WTC11 (cell line): ENCODE measurements at regions not wholly inside any gene's neighbourhood (a gene's known extent, or its start where the extent isn't known, plus 50 kb on each side); places are given as distances from the start of the nearest gene placed in this dataset.

Experiments used
- CBFB ChIP-seq: sonication (generic); formaldehyde crosslinking; IDR thresholded peaks from 2 replicates; pipeline ENCODE4 v1.8.1; 2022; ENCODE audit warnings: mild to moderate bottlenecking, low read depth, missing genetic modification reagents
- GABPB1 ChIP-seq: sonication (generic); formaldehyde crosslinking; IDR thresholded peaks from 2 replicates; pipeline ENCODE4 v1.8.1; 2023; ENCODE audit warnings: mild to moderate bottlenecking, missing genetic modification reagents
- KAT7 ChIP-seq: sonication (generic); formaldehyde crosslinking; IDR thresholded peaks from 2 replicates; pipeline ENCODE4 v1.8.1; 2023; ENCODE audit warnings: missing genetic modification reagents, mild to moderate bottlenecking, borderline replicate concordance
- OVOL2 ChIP-seq: fragments of 250-450 bp; sonication (Bioruptor Pico); IDR thresholded peaks from 2 replicates; pipeline ENCODE4 v1.9.0; 2021; ENCODE audit warnings: mild to moderate bottlenecking, borderline replicate concordance
- SMAD4 ChIP-seq: sonication (generic); formaldehyde crosslinking; IDR thresholded peaks from 2 replicates; pipeline ENCODE4 v1.8.0; 2022; ENCODE audit warnings: mild to moderate bottlenecking, missing genetic modification reagents
- TEAD1 ChIP-seq: sonication (generic); formaldehyde crosslinking; IDR thresholded peaks from 2 replicates; pipeline ENCODE4 v1.8.0; 2022; ENCODE audit warnings: mild to moderate bottlenecking, missing genetic modification reagents
- ZNF121 ChIP-seq: sonication (generic); formaldehyde crosslinking; IDR thresholded peaks from 2 replicates; pipeline ENCODE4 v1.8.0; 2023; ENCODE audit warnings: missing genetic modification reagents
- TF ChIP-seq, protein P1 (sequence below): fragments of 200-600 bp; IDR thresholded peaks from 2 replicates; pipeline ENCODE4 v1.8.0; 2022; ENCODE audit warnings: antibody characterized with exemption
- TF ChIP-seq, protein P2 (sequence below): sonication (generic); formaldehyde crosslinking; IDR thresholded peaks from 2 replicates; pipeline ENCODE4 v1.8.1; 2023; ENCODE audit warnings: mild to moderate bottlenecking, missing genetic modification reagents, moderate library complexity
- TF ChIP-seq, protein P3 (sequence below): sonication (generic); formaldehyde crosslinking; IDR thresholded peaks from 2 replicates; pipeline ENCODE4 v1.8.1; 2023; ENCODE audit warnings: mild to moderate bottlenecking, missing genetic modification reagents, moderate library complexity
- TF ChIP-seq, protein P4 (sequence below): fragments of 250-450 bp; sonication (Bioruptor Pico); IDR thresholded peaks from 2 replicates; pipeline ENCODE4 v1.8.0; 2021; ENCODE audit warnings: mild to moderate bottlenecking
- TF ChIP-seq, protein P5 (sequence below): sonication (generic); formaldehyde crosslinking; conservative IDR thresholded peaks from 2 replicates; pipeline ENCODE4 v1.8.1; 2022; ENCODE audit warnings: mild to moderate bottlenecking, missing genetic modification reagents
- TF ChIP-seq, protein P6 (sequence below): sonication (generic); formaldehyde crosslinking; IDR thresholded peaks from 2 replicates; pipeline ENCODE4 v1.8.0; 2022; ENCODE audit warnings: mild to moderate bottlenecking, missing genetic modification reagents

DNA sequence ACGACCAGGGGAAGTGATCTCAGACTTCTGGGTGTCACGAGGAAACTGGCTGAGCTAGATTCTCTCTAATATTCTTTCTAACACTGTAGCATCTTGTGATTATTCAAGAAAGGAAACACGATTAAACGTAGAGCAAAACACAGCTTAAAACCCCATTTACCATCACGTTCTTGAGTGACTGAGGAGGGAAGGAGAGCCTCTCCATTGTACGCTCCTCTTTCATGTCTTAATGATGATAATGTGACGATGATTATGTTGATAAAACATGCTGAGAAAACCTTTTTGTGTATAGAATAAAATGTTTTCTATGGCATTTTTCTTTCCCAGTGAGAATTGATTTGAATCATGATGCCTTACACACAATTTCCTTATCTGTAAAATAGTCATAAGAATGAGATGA is 705.6 kb upstream of the ID2 start:
- TF ChIP-seq, protein P1, sequence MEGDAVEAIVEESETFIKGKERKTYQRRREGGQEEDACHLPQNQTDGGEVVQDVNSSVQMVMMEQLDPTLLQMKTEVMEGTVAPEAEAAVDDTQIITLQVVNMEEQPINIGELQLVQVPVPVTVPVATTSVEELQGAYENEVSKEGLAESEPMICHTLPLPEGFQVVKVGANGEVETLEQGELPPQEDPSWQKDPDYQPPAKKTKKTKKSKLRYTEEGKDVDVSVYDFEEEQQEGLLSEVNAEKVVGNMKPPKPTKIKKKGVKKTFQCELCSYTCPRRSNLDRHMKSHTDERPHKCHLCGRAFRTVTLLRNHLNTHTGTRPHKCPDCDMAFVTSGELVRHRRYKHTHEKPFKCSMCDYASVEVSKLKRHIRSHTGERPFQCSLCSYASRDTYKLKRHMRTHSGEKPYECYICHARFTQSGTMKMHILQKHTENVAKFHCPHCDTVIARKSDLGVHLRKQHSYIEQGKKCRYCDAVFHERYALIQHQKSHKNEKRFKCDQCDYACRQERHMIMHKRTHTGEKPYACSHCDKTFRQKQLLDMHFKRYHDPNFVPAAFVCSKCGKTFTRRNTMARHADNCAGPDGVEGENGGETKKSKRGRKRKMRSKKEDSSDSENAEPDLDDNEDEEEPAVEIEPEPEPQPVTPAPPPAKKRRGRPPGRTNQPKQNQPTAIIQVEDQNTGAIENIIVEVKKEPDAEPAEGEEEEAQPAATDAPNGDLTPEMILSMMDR, result no peak
- no peak for TF ChIP-seq GABPB1 (CRISPR knock-in tag)
- TF ChIP-seq, protein P2, sequence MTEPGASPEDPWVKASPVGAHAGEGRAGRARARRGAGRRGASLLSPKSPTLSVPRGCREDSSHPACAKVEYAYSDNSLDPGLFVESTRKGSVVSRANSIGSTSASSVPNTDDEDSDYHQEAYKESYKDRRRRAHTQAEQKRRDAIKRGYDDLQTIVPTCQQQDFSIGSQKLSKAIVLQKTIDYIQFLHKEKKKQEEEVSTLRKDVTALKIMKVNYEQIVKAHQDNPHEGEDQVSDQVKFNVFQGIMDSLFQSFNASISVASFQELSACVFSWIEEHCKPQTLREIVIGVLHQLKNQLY (CRISPR knock-in tag), result no peak
- TF ChIP-seq, protein P3, sequence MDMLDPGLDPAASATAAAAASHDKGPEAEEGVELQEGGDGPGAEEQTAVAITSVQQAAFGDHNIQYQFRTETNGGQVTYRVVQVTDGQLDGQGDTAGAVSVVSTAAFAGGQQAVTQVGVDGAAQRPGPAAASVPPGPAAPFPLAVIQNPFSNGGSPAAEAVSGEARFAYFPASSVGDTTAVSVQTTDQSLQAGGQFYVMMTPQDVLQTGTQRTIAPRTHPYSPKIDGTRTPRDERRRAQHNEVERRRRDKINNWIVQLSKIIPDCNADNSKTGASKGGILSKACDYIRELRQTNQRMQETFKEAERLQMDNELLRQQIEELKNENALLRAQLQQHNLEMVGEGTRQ, result no peak
- TF ChIP-seq KAT7 (CRISPR knock-in tag), result no peak
- TF ChIP-seq, protein P4, sequence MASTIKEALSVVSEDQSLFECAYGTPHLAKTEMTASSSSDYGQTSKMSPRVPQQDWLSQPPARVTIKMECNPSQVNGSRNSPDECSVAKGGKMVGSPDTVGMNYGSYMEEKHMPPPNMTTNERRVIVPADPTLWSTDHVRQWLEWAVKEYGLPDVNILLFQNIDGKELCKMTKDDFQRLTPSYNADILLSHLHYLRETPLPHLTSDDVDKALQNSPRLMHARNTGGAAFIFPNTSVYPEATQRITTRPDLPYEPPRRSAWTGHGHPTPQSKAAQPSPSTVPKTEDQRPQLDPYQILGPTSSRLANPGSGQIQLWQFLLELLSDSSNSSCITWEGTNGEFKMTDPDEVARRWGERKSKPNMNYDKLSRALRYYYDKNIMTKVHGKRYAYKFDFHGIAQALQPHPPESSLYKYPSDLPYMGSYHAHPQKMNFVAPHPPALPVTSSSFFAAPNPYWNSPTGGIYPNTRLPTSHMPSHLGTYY (CRISPR knock-in tag), result no peak
- TF ChIP-seq SMAD4 (CRISPR knock-in tag), result no peak
- TF ChIP-seq, protein P5, sequence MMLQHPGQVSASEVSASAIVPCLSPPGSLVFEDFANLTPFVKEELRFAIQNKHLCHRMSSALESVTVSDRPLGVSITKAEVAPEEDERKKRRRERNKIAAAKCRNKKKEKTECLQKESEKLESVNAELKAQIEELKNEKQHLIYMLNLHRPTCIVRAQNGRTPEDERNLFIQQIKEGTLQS, result no peak
- no peak for TF ChIP-seq CBFB
- TF ChIP-seq ZNF121, result no peak
- TF ChIP-seq, protein P6, sequence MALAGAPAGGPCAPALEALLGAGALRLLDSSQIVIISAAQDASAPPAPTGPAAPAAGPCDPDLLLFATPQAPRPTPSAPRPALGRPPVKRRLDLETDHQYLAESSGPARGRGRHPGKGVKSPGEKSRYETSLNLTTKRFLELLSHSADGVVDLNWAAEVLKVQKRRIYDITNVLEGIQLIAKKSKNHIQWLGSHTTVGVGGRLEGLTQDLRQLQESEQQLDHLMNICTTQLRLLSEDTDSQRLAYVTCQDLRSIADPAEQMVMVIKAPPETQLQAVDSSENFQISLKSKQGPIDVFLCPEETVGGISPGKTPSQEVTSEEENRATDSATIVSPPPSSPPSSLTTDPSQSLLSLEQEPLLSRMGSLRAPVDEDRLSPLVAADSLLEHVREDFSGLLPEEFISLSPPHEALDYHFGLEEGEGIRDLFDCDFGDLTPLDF, result no peak
- no peak for TF ChIP-seq TEAD1 (CRISPR knock-in tag)
- TF ChIP-seq OVOL2 (CRISPR knock-in tag), result no peak
